Stomach (tissue), 4 donors: ENCODE measurements at regions not wholly inside any gene's neighbourhood (a gene's known extent, or its start where the extent isn't known, plus 50 kb on each side); places are given as distances from the start of the nearest gene placed in this dataset.

Source experiments
- EP300 ChIP-seq: sonication (generic); formaldehyde crosslinking; IDR thresholded peaks from one replicate; pipeline ENCODE4 v1.6.1; 2017; ENCODE audit warnings: antibody characterized with exemption
- POLR2A ChIP-seq, 4 donors: fragments of 450-650 bp; IDR thresholded peaks; one replicate each; pipeline ENCODE4 v1.6.1; 2016; ENCODE audit warnings: antibody characterized with exemption in 4 of 4, control low read depth in 2 of 4, mild to moderate bottlenecking in 1 of 4, moderate library complexity in 1 of 4
- TF ChIP-seq, protein P1 (sequence below), 7 experiments: fragments of 450-650 bp in 4 of 7; fragments of 200-600 bp in 3 of 7; sonication (generic) in 3 of 7; IDR thresholded peaks; one replicate each; pipeline ENCODE4 v1.5.1; 2016 to 2019; ENCODE audit warnings: antibody characterized with exemption in 7 of 7, control low read depth in 2 of 7, mild to moderate bottlenecking in 1 of 7

DNA sequence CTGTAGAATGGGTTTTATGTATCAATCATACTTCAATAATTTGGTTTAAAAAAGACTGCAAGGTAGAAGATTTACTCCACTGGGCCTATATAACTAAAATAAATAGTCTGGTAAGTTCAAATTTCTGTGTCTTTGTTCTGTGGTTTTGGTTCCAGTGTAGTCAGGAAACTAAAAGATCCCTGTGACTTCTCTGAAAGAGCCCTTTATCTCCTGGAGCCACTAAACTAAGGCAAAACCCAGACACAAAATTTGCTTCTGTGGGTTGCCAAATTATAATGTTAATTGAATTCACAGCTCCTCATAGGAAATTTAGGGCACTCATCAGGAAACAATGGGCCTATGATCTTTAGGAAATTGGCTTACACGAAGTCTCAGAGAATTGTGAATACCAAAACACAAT, 1038.4 kb downstream of the GALC start:
- TF ChIP-seq, protein P1, sequence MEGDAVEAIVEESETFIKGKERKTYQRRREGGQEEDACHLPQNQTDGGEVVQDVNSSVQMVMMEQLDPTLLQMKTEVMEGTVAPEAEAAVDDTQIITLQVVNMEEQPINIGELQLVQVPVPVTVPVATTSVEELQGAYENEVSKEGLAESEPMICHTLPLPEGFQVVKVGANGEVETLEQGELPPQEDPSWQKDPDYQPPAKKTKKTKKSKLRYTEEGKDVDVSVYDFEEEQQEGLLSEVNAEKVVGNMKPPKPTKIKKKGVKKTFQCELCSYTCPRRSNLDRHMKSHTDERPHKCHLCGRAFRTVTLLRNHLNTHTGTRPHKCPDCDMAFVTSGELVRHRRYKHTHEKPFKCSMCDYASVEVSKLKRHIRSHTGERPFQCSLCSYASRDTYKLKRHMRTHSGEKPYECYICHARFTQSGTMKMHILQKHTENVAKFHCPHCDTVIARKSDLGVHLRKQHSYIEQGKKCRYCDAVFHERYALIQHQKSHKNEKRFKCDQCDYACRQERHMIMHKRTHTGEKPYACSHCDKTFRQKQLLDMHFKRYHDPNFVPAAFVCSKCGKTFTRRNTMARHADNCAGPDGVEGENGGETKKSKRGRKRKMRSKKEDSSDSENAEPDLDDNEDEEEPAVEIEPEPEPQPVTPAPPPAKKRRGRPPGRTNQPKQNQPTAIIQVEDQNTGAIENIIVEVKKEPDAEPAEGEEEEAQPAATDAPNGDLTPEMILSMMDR (IDR thresholded peaks at IDR 0.05): no peak
- TF ChIP-seq POLR2A (IDR thresholded peaks at IDR 0.05) (no peak), EP300 (no peak)
